ENCODE measurements at regions not wholly inside any gene's neighbourhood (a gene's known extent, or its start where the extent isn't known, plus 50 kb on each side); places are given as distances from the start of the nearest gene placed in this dataset.

DNA sequence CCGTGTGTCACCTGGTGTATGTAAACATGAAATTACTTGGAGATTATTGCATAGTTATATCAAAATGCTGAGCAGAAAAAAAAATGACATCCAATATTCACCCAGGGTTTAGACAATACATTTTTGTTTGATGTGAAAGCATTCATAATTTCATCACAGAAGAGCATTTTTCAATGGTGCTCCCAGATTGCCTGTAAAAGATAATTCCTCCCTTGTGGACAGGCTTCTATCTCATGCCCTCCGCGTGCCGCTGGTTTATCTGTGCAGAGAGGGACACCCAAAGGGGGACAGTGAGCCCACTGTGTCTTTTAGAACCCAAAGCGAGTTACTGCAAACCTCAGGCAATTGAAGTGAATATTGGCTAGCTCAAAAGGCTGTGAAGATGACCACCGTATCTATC lies 126.2 kb upstream of the KLF6 start:
- no peak for TF ChIP-seq POLR2A (IDR thresholded peaks at IDR 0.05)
- TF ChIP-seq, protein P1, sequence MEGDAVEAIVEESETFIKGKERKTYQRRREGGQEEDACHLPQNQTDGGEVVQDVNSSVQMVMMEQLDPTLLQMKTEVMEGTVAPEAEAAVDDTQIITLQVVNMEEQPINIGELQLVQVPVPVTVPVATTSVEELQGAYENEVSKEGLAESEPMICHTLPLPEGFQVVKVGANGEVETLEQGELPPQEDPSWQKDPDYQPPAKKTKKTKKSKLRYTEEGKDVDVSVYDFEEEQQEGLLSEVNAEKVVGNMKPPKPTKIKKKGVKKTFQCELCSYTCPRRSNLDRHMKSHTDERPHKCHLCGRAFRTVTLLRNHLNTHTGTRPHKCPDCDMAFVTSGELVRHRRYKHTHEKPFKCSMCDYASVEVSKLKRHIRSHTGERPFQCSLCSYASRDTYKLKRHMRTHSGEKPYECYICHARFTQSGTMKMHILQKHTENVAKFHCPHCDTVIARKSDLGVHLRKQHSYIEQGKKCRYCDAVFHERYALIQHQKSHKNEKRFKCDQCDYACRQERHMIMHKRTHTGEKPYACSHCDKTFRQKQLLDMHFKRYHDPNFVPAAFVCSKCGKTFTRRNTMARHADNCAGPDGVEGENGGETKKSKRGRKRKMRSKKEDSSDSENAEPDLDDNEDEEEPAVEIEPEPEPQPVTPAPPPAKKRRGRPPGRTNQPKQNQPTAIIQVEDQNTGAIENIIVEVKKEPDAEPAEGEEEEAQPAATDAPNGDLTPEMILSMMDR (IDR thresholded peaks at IDR 0.05) = no peak
- 74 to 90% methylated on average over 6 of the region's 6 CpGs for WGBS, 2 donors
- Histone ChIP-seq H3K27ac (no peak overlapping the region), H3K9me3 (no peaks in the 10 kb centered on the region), H3K4me1 (no peaks in the 10 kb centered on the region), H3K4me3 (no peak overlapping the region), H3K27me3 (no peaks in the 10 kb centered on the region), H3K36me3 (ENCODE audit: low read depth, missing control alignments) (no peaks in the 10 kb centered on the region)
- intact Hi-C loops (cut with DNase I; ENCODE audit: low total_unique reads) = no loop called here
- no peak for DNase-seq

DNA sequence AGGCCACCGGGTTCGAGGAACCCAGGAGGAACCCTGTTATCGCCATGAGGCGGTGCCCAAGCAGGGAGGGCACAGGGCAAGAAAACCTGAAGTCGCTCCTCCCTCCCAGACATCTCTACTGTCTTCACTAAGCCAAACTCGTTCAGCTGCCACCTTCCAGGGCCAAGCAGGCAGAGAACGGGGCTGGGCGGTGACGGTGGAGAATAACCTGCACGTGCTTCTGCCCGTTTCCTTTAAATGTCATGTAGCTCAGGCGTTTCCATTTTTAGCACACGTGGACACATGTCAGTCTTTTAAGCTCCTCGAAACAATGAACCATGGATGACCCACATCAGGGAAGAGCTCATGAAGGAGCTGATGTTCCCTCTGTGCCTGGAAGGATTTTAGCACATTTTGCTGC lies 124.3 kb upstream of the KLF6 start:
- Histone ChIP-seq H3K4me3 (no peak overlapping the region), H3K27me3 (no peaks in the 10 kb centered on the region), H3K9me3 (no peaks in the 10 kb centered on the region), H3K27ac (no peak overlapping the region), H3K36me3 (ENCODE audit: low read depth, missing control alignments) (no peaks in the 10 kb centered on the region), H3K4me1 (no peaks in the 10 kb centered on the region)
- DNase-seq = no peak
- WGBS, 2 donors = 93 to 94% methylated on average over 14 of the region's 14 CpGs
- intact Hi-C loops (cut with DNase I; ENCODE audit: low total_unique reads) = no loop called here
- TF ChIP-seq POLR2A (IDR thresholded peaks at IDR 0.05) = no peak
- TF ChIP-seq, protein P1 (IDR thresholded peaks at IDR 0.05) = no peak

DNA sequence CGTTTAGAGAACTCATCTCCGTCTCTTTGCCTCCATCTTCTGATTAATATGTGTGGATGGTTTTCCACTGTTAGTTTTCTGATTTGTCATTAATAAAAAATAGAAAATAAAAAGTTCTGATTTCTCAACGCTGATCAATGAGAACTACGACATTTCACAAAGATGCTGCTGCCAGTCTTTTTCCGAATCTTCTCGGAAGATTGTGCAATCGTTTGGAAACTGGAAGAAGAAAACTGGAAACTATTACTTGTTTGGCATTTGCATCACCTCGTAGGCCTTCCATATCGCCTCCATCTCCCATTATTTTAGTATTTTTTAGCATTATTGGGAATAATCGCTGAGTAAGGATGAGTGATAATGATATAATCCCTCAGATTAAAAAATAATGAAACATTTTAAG lies 123.2 kb upstream of the KLF6 start:
- Histone ChIP-seq H3K27ac (no peak overlapping the region), H3K4me3 (no peak overlapping the region), H3K9me3 (no peaks in the 10 kb centered on the region), H3K27me3 (no peaks in the 10 kb centered on the region), H3K4me1 (no peaks in the 10 kb centered on the region), H3K36me3 (ENCODE audit: low read depth, missing control alignments) (no peaks in the 10 kb centered on the region)
- DNase-seq = no peak
- no peak for TF ChIP-seq POLR2A (IDR thresholded peaks at IDR 0.05)
- TF ChIP-seq, protein P1 (IDR thresholded peaks at IDR 0.05) = no peak
- 92 to 94% methylated on average over 10 of the region's 10 CpGs for WGBS, 2 donors
- intact Hi-C loops (cut with DNase I; ENCODE audit: low total_unique reads) = no loop called here

DNA sequence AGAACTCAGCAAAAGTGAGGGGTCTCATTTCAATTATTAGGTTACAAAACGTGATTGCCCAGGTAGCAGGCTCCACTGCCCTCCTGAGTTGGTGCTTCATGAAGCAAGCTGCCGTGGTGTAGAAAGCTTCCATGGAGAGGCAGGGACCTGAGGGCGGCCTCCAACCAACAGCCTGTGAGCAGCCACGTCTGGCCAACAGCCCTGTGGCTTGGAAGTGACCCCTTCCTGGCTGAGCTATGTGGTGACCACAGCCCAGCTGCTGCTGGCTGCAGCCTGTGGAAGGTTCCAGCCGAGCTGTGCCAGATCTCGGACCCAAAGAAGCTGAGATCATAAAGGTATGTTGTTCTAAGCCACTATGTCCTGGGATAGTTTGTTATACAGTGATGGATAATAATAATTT lies 122.5 kb upstream of the KLF6 start:
- 31 to 79% methylated on average over 2 to 6 of the region's 6 CpGs for WGBS, 2 donors
- Histone ChIP-seq H3K4me1 (no peaks in the 10 kb centered on the region), H3K27ac (no peak overlapping the region), H3K4me3 (no peak overlapping the region), H3K9me3 (no peaks in the 10 kb centered on the region), H3K27me3 (no peaks in the 10 kb centered on the region), H3K36me3 (ENCODE audit: low read depth, missing control alignments) (no peaks in the 10 kb centered on the region)
- TF ChIP-seq POLR2A (IDR thresholded peaks at IDR 0.05) = no peak
- TF ChIP-seq, protein P1 (IDR thresholded peaks at IDR 0.05) = no peak
- intact Hi-C loops (cut with DNase I; ENCODE audit: low total_unique reads) = no loop called here
- DNase-seq = no peak

DNA sequence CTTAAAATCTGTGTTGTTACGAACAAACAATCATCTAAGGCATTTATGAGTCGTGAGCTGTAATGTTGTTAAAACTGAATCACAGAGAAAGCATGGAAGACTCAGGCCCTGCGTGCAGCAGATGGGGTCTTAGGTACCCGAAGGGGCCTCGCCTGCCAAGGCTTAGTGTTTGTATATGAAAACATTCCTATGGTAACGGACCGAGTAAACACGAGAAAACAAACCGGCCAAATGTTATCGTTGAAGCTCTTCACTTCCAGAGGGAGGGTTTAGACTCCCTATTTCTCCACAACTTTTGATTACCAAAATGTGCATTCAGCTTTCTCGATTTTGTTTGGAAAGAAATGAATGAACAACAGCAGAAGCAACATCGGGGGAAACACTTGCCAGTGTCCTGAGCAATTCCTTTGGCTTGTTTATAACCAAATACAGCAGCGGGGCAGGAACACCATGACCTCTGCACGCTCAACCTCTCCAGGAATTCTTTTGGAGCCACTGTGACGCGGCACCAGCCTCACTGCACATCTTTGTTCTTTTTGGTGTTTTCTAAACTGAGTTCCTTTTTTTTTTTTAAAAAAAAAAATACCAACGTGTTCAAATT lies 121.6 kb upstream of the KLF6 start:
- Histone ChIP-seq H3K27ac (no peak overlapping the region), H3K4me3 (no peak overlapping the region), H3K9me3 (no peaks in the 10 kb centered on the region), H3K27me3 (no peaks in the 10 kb centered on the region), H3K36me3 (ENCODE audit: low read depth, missing control alignments) (no peaks in the 10 kb centered on the region), H3K4me1 (no peaks in the 10 kb centered on the region)
- intact Hi-C loops (cut with DNase I; ENCODE audit: low total_unique reads) = no loop called here
- peak; percentile 29 for DNase-seq
- 49 to 58% methylated on average over 17 of the region's 17 CpGs for WGBS, 2 donors
- TF ChIP-seq, protein P1 (IDR thresholded peaks at IDR 0.05) = no peak
- no peak for TF ChIP-seq POLR2A (IDR thresholded peaks at IDR 0.05)

Measured in testis (tissue), 2 donors.